AG04450 (cell line): ENCODE measurements at regions not wholly inside any gene's neighbourhood (a gene's known extent, or its start where the extent isn't known, plus 50 kb on each side); places are given as distances from the start of the nearest gene placed in this dataset.

Experiments used
- CTCF ChIA-PET: fragments of 300-600, 350-600 bp; formaldehyde crosslinking; extraction: SDS; loops from one replicate; lab custom pipeline; 2022; ENCODE audit warnings: antibody characterized with exemption, inconsistent platforms; lab: Charles Lee
- POLR2A ChIA-PET: fragments of 350-600 bp; formaldehyde crosslinking; extraction: SDS; loops from one replicate; lab custom pipeline; 2021; ENCODE audit warnings: antibody characterized with exemption, inconsistent platforms; lab: Yijun Ruan, JAX
- DNase-seq: peaks from one replicate; pipeline ENCODE4 v3.0.0-alpha.2; 2011; ENCODE audit warnings: low read depth, low spot score
- H3K27ac ChIP-seq: one replicate; pipeline ENCODE4 v1.5.1; 2012; ENCODE audit warnings: low read depth, low read length, control low read depth
- H3K27me3 ChIP-seq: one replicate; pipeline ENCODE4 v1.6.0; 2012; ENCODE audit warnings: low read length; ENCODE audit not compliant: control insufficient read depth, insufficient read depth
- H3K4me3 ChIP-seq: 2 replicates; pipeline ENCODE4 v1.5.1; 2011; ENCODE audit warnings: mild to moderate bottlenecking, low read depth, low read length, control low read depth
- H3K9me3 ChIP-seq: 2 replicates; pipeline ENCODE4 v1.5.1; 2012; ENCODE audit warnings: low read length; ENCODE audit not compliant: control insufficient read depth, insufficient read depth
- TF ChIP-seq, protein P1 (sequence below): IDR thresholded peaks from 2 replicates; pipeline ENCODE4 v1.5.1; 2011; ENCODE audit warnings: low read depth, low read length, control low read depth, inconsistent platforms

DNA sequence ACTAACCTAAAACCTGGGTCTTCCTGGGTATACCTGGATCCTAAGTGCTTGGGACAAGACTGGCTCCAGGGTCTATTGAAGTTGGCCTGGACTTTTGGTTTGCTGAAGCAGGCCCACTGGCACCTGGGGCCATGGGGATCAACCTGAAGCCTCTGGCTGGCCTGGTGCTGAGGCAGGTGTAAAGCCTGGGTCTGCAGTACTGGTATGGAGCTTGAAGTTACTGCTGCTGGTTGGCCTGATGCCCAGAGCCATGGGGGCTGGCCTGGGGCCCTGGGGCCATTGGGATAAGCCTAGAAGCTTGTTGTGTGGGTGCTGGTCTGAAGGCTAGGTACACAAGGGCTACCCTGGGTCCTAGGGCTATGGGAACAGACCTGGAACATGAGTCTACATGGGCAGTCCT is 743.2 kb upstream of the GRIA3 start:
- no peak for DNase-seq
- peaks cover 15% of the 10 kb centered on the region for H3K9me3 ChIP-seq
- POLR2A ChIA-PET, result no interaction called here
- TF ChIP-seq, protein P1, sequence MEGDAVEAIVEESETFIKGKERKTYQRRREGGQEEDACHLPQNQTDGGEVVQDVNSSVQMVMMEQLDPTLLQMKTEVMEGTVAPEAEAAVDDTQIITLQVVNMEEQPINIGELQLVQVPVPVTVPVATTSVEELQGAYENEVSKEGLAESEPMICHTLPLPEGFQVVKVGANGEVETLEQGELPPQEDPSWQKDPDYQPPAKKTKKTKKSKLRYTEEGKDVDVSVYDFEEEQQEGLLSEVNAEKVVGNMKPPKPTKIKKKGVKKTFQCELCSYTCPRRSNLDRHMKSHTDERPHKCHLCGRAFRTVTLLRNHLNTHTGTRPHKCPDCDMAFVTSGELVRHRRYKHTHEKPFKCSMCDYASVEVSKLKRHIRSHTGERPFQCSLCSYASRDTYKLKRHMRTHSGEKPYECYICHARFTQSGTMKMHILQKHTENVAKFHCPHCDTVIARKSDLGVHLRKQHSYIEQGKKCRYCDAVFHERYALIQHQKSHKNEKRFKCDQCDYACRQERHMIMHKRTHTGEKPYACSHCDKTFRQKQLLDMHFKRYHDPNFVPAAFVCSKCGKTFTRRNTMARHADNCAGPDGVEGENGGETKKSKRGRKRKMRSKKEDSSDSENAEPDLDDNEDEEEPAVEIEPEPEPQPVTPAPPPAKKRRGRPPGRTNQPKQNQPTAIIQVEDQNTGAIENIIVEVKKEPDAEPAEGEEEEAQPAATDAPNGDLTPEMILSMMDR, result no peak
- no peaks in the 10 kb centered on the region for H3K27me3 ChIP-seq
- H3K27ac ChIP-seq, result no peak overlapping the region
- CTCF ChIA-PET, result no interaction called here
- H3K4me3 ChIP-seq, result no peak overlapping the region

DNA sequence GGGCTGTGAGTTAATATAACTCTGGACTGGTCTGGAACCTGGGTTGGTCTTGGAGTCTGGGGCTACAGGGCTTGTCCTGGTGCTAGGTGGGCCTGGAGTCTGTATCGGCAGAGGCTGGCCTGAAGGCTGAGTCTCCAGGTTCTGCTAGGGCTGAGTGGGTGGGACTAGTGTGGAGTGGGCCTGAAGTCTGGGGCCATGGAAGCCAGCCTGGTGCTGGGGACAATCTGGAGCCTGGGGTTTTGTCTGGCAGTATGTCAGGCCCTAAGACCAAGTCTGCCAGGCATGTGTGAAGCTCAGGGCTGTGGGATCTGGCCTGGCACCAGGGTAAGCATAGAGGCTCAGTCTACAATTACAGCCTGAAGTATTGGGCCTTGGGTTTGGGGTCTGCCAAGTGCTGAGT is 742.6 kb upstream of the GRIA3 start:
- ChIA-PET CTCF (no interaction called here), POLR2A (no interaction called here)
- Histone ChIP-seq H3K9me3 (peaks cover 15% of the 10 kb centered on the region), H3K4me3 (no peak overlapping the region), H3K27ac (no peak overlapping the region), H3K27me3 (no peaks in the 10 kb centered on the region)
- DNase-seq, result no peak
- TF ChIP-seq, protein P1, result no peak

DNA sequence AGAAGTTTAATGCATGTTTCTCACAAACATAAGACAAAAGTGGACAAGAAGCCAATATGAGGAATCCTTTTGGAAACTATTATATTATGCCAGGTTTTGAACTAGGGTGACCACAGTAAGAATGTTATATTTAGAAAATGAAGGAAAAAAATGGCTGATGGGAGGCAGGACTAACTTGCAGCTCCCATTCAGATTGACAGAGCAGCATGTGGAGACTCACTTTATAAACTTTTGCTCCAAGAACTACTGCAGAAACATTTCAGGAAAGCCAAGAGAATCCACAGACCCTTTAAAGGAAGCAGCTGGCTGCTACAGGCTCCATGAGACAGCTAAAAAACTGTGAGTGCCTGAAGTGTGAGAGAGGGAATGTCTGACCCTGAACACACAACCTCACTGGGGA is 738.6 kb upstream of the GRIA3 start:
- DNase-seq, result no peak
- Histone ChIP-seq H3K27ac (no peak overlapping the region), H3K9me3 (peaks cover 12% of the 10 kb centered on the region), H3K27me3 (no peaks in the 10 kb centered on the region), H3K4me3 (no peak overlapping the region)
- CTCF ChIA-PET, result no interaction called here
- TF ChIP-seq, protein P1, result no peak
- POLR2A ChIA-PET, result no interaction called here

DNA sequence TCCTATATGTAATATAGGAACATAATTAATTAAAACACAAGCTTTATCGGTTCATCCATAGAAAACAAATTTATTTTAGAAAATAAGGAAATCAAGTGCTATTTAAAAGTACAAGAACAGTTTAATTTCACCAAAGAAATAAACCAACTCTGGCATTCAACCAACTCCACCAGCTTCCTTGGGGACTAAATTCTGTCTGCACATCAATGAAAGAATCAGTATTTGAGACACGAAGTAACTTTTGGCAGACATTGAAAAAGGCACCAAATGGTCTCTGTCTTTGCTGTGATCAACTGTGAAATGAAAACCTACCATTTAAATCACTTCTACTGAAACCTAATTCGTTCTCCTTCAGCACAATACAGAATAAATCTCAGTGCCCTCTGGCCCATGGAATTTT is 719.7 kb upstream of the GRIA3 start:
- H3K27me3 ChIP-seq, result no peaks in the 10 kb centered on the region
- H3K27ac ChIP-seq, result no peak overlapping the region
- no peaks in the 10 kb centered on the region for H3K9me3 ChIP-seq
- no peak for DNase-seq
- ChIA-PET CTCF (no interaction called here), POLR2A (no interaction called here)
- TF ChIP-seq, protein P1, result no peak
- H3K4me3 ChIP-seq, result no peak overlapping the region

DNA sequence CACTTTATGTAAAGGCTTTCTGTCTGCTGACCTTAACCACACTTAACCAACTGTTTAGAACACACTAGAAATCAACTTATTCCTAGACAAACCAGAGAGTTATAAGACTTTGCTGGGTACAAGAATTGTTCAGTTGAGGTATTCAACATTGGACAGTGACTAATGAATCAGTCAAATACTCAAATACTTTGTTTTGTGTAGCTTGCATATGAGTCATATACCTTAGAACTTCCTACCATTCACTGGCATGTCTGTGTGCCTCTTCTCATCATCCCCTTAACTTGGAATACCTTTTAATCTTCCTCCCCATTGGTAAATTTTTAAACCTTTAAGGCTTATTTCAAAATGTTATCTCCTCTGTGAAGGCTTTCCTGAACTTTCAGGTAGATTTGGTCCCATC is 708.8 kb upstream of the GRIA3 start:
- Histone ChIP-seq H3K27me3 (no peaks in the 10 kb centered on the region), H3K4me3 (no peak overlapping the region), H3K9me3 (no peaks in the 10 kb centered on the region; the same call in 1 of the 2 replicates), H3K27ac (no peak overlapping the region)
- ChIA-PET POLR2A (no interaction called here), CTCF (no interaction called here)
- no peak for DNase-seq
- TF ChIP-seq, protein P1, result no peak
